ENCODE measurements at regions not wholly inside any gene's neighbourhood (a gene's known extent, or its start where the extent isn't known, plus 50 kb on each side); places are given as distances from the start of the nearest gene placed in this dataset.

- TF ChIP-seq CTCF (IDR thresholded peaks at IDR 0.05; ENCODE audit: unreplicated experiment), result no peak
- DNase-seq (ENCODE audit: low spot score, unreplicated experiment), result no peak
- no peaks in the 10 kb centered on the region for H3K36me3 Mint-ChIP-seq (ENCODE audit: insufficient read depth)
- no peak overlapping the region for H3K27ac Mint-ChIP-seq
- H3K27me3 Mint-ChIP-seq, result peaks cover 27% of the 10 kb centered on the region
- H3K4me3 Mint-ChIP-seq (ENCODE audit: low read depth), result no peak overlapping the region
- no peaks in the 10 kb centered on the region for H3K9me3 Mint-ChIP-seq (ENCODE audit: low read depth)
- peaks cover 3% of the 10 kb centered on the region for H3K4me1 Mint-ChIP-seq (ENCODE audit: low read depth)
Measured at GRCh38 chr1:226482196-226482595, 66.4 kb upstream of the STUM start.

- H3K4me1 Mint-ChIP-seq (ENCODE audit: low read depth), result peaks cover 3% of the 10 kb centered on the region
- no peak for DNase-seq (ENCODE audit: low spot score, unreplicated experiment)
- H3K27me3 Mint-ChIP-seq, result peaks cover 27% of the 10 kb centered on the region
- no peak overlapping the region for H3K27ac Mint-ChIP-seq
- no peak overlapping the region for H3K4me3 Mint-ChIP-seq (ENCODE audit: low read depth)
- H3K9me3 Mint-ChIP-seq (ENCODE audit: low read depth), result no peaks in the 10 kb centered on the region
- TF ChIP-seq CTCF (IDR thresholded peaks at IDR 0.05; ENCODE audit: unreplicated experiment), result no peak
- no peaks in the 10 kb centered on the region for H3K36me3 Mint-ChIP-seq (ENCODE audit: insufficient read depth)
Measured at GRCh38 chr1:226482975-226483700, 65.4 kb upstream of the STUM start.

- no peaks in the 10 kb centered on the region for H3K9me3 Mint-ChIP-seq (ENCODE audit: low read depth)
Measured at GRCh38 chr1:226485192-226485591, 63.4 kb upstream of the STUM start.

GRCh38 chr1:226486161-226486560 lies 62.4 kb upstream of the STUM start:
- H3K9me3 Mint-ChIP-seq (ENCODE audit: low read depth), result no peaks in the 10 kb centered on the region
- peaks cover 27% of the 10 kb centered on the region for H3K27me3 Mint-ChIP-seq
- H3K27ac Mint-ChIP-seq, result no peak overlapping the region
- no peaks in the 10 kb centered on the region for H3K36me3 Mint-ChIP-seq (ENCODE audit: insufficient read depth)
- TF ChIP-seq CTCF (IDR thresholded peaks at IDR 0.05; ENCODE audit: unreplicated experiment), result no peak
- no peak for DNase-seq (ENCODE audit: low spot score, unreplicated experiment)
- H3K4me3 Mint-ChIP-seq (ENCODE audit: low read depth), result no peak overlapping the region
- peaks cover 3% of the 10 kb centered on the region for H3K4me1 Mint-ChIP-seq (ENCODE audit: low read depth)

More at GRCh38 chr1:226485192-226485591, 63.4 kb upstream of the STUM start:
- no peak for DNase-seq (ENCODE audit: low spot score, unreplicated experiment)
- H3K27me3 Mint-ChIP-seq, result peaks cover 27% of the 10 kb centered on the region
- H3K36me3 Mint-ChIP-seq (ENCODE audit: insufficient read depth), result no peaks in the 10 kb centered on the region
- no peak overlapping the region for H3K27ac Mint-ChIP-seq
- H3K4me1 Mint-ChIP-seq (ENCODE audit: low read depth), result peaks cover 3% of the 10 kb centered on the region
- no peak for TF ChIP-seq CTCF (IDR thresholded peaks at IDR 0.05; ENCODE audit: unreplicated experiment)
- no peak overlapping the region for H3K4me3 Mint-ChIP-seq (ENCODE audit: low read depth)

GRCh38 chr1:226487921-226488320 lies 60.6 kb upstream of the STUM start:
- no peaks in the 10 kb centered on the region for H3K9me3 Mint-ChIP-seq (ENCODE audit: low read depth)
- no peak overlapping the region for H3K27ac Mint-ChIP-seq
- H3K4me1 Mint-ChIP-seq (ENCODE audit: low read depth), result no peaks in the 10 kb centered on the region
- no peak for TF ChIP-seq CTCF (IDR thresholded peaks at IDR 0.05; ENCODE audit: unreplicated experiment)
- no peaks in the 10 kb centered on the region for H3K36me3 Mint-ChIP-seq (ENCODE audit: insufficient read depth)
- H3K27me3 Mint-ChIP-seq, result peaks cover 15% of the 10 kb centered on the region
- no peak overlapping the region for H3K4me3 Mint-ChIP-seq (ENCODE audit: low read depth)
- DNase-seq (ENCODE audit: low spot score, unreplicated experiment), result no peak
